GM19324 (cell line): ENCODE measurements at regions not wholly inside any gene's neighbourhood (a gene's known extent, or its start where the extent isn't known, plus 50 kb on each side); places are given as distances from the start of the nearest gene placed in this dataset.
"Not testable (repeated sequence)": the region's sequence is repeated elsewhere in the genome, so short reads cannot be mapped to it uniquely, and the experiment has no call there.

ENCODE experiments used
- ATAC-seq: cut with Tn5 transposase; IDR thresholded peaks from one replicate; pipeline ENCODE4 v1.9.1; 2021; ENCODE audit warnings: mild to moderate bottlenecking, moderate library complexity; ENCODE audit not compliant: unreplicated experiment, low FRiP score

GRCh38 chr7:114364151-114364550 lies 50.5 kb upstream of the FOXP2 start:
- no peak for ATAC-seq

GRCh38 chr7:114363292-114363691 lies 51.3 kb upstream of the FOXP2 start:
- ATAC-seq, result no peak

- no peak for ATAC-seq
These were observed 55.7 kb upstream of the FOXP2 start for GRCh38 chr7:114358911-114359310.

GRCh38 chr7:114356133-114356532 lies 58.5 kb upstream of the FOXP2 start:
- no peak for ATAC-seq

GRCh38 chr7:114354306-114354705 lies 60.3 kb upstream of the FOXP2 start:
- ATAC-seq, result no peak

GRCh38 chr7:114345494-114345893 lies 69.1 kb upstream of the FOXP2 start:
- no peak for ATAC-seq

GRCh38 chr7:114343949-114344708 lies 70.5 kb upstream of the FOXP2 start:
- ATAC-seq, result no peak

GRCh38 chr7:114342431-114343179 lies 72.0 kb upstream of the FOXP2 start:
- ATAC-seq, result no peak

GRCh38 chr7:114341648-114342047 lies 73.0 kb upstream of the FOXP2 start:
- ATAC-seq, result no peak

- ATAC-seq, result no peak
These were observed 79.6 kb upstream of the FOXP2 start for GRCh38 chr7:114334989-114335388.

GRCh38 chr7:114329458-114329857 lies 85.2 kb upstream of the FOXP2 start:
- not testable (repeated sequence) for ATAC-seq

GRCh38 chr7:114317450-114318098 lies 97.0 kb upstream of the FOXP2 start:
- no peak for ATAC-seq

- ATAC-seq, result no peak
These were observed 102.0 kb upstream of the FOXP2 start for GRCh38 chr7:114312649-114313048.

- ATAC-seq, result no peak
These were observed 104.1 kb upstream of the FOXP2 start for GRCh38 chr7:114310345-114311110.

- ATAC-seq, result no peak
These were observed 104.9 kb upstream of the FOXP2 start for GRCh38 chr7:114309729-114310128.

GRCh38 chr7:114303301-114303700 lies 111.3 kb upstream of the FOXP2 start:
- ATAC-seq, result no peak

- no peak for ATAC-seq
These were observed 111.8 kb upstream of the FOXP2 start for GRCh38 chr7:114302858-114303257.

- ATAC-seq, result no peak
These were observed 116.6 kb upstream of the FOXP2 start for GRCh38 chr7:114298011-114298410.

- ATAC-seq, result no peak
These were observed 117.5 kb upstream of the FOXP2 start for GRCh38 chr7:114297121-114297520.

- ATAC-seq, result no peak
These were observed 119.1 kb upstream of the FOXP2 start for GRCh38 chr7:114295522-114295921.

GRCh38 chr7:114294036-114294435 lies 120.6 kb upstream of the FOXP2 start:
- no peak for ATAC-seq
